ENCODE measurements at regions not wholly inside any gene's neighbourhood (a gene's known extent, or its start where the extent isn't known, plus 50 kb on each side); places are given as distances from the start of the nearest gene placed in this dataset.

GRCh38 chr9:127555840-127556820 is 55.9 kb upstream of the STXBP1 start:
- Histone ChIP-seq H3K4me1 (ENCODE audit: control insufficient read depth in 1 of 2, insufficient read depth in 2 of 2, low read length in 2 of 2) (peaks cover 63 to 74% of the 10 kb centered on the region in 2 experiments), H3K27me3 (ENCODE audit: insufficient read depth, low read length) (no peaks in the 10 kb centered on the region), H2AFZ (ENCODE audit: low read depth, low read length, poor library complexity, severe bottlenecking) (no peak overlapping the region), H3K9me3 (ENCODE audit: control insufficient read depth in 1 of 2, insufficient read depth in 1 of 2, low read depth in 1 of 2, low read length in 2 of 2) (no peaks in the 10 kb centered on the region), H3K9me2 (ENCODE audit: insufficient read depth) (no peaks in the 10 kb centered on the region), H3K9ac (ENCODE audit: low read length) (peak overlapping the region; percentile 65), H3K27ac (ENCODE audit: low read depth, low read length) (peak overlapping the region; percentile 79), H3K4me2 (ENCODE audit: low read length) (peak overlapping the region; percentile 65), H3K4me3 (replicated peaks in 1 of 2; ENCODE audit: low read depth in 1 of 2, low read length in 2 of 2) (no peak overlapping the region), H3K79me2 (ENCODE audit: insufficient read depth, low read length) (peaks cover 97% of the 10 kb centered on the region), H3K36me3 (ENCODE audit: control insufficient read depth in 1 of 2, insufficient read depth in 2 of 2, low read length in 2 of 2) (peaks cover 2 to 27% of the 10 kb centered on the region in 2 experiments; a peak in 2 of 4 replicates), H4K20me1 (ENCODE audit: insufficient read depth) (no peaks in the 10 kb centered on the region)
- intact Hi-C loops (cut with micrococcal nuclease), result no loop called here
- ChIA-PET RAD21 (ENCODE audit: low non-redundant PET in 1 of 2, low total read pairs in 2 of 2, uncharacterized antibody in 2 of 2, unreplicated experiment in 2 of 2) (interaction anchor here (0.6 to 0.8 kb wide), 2 partner anchors 10 to 520 kb away, joined by 3 read pairs; no protein-coding TSS in a partner anchor), CTCF (interaction anchor here (0.6 kb wide), 1 partner anchor 864 kb away, joined by 3 read pairs; no protein-coding TSS in a partner anchor), POLR2A (interaction anchor here (2.2 to 2.6 kb wide), 2 partner anchors 11 to 22 kb away, joined by 4 to 14 read pairs; no protein-coding TSS in a partner anchor)
- TSS peak; percentile 54 for BruUV-seq (replicated peaks)
- TF ChIP-seq TCF7L2 (IDR thresholded peaks at IDR 0.05; ENCODE audit: borderline replicate concordance, extremely low read depth, insufficient read depth, insufficient read length), result peak; percentile 77
- TF ChIP-seq, protein P1, sequence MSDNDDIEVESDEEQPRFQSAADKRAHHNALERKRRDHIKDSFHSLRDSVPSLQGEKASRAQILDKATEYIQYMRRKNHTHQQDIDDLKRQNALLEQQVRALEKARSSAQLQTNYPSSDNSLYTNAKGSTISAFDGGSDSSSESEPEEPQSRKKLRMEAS (IDR thresholded peaks at IDR 0.05), result no peak
- peak; percentile 68 for TF ChIP-seq POLR2AphosphoS5 (IDR thresholded peaks at IDR 0.05; ENCODE audit: low read depth, low read length)
- DNase-seq (ENCODE audit: low read depth, low spot score), result peak; percentile 80
- peak; percentile 88 for ATAC-seq

DNA sequence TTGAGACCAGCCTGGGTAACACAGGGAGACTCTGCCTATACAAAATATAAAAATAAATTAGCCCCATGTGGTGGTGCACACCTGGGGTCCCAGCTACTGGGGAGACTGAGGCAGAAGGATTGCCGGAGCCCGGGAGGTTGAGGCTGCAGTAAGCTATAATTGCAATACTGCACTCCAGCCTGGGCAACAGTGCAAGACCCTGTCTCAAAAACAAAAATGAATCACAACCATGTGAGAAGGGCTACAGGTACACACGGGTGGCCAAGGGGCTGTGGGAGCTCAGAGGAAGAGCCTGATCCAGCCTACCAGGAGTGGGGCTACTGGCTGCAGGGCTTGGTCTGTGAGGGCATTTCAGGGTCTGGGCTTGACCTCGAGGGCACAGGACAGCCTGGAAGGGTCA is 55.2 kb upstream of the STXBP1 start:
- no TSS peak for BruUV-seq (replicated peaks)
- H3K9ac ChIP-seq (ENCODE audit: low read length), result peak overlapping the region; percentile 32; the same call in 1 of the 2 replicates
- peak overlapping the region; percentile 65 for H3K4me2 ChIP-seq (ENCODE audit: low read length)
- peak overlapping the region; percentile 79 for H3K27ac ChIP-seq (ENCODE audit: low read depth, low read length)
- H3K9me2 ChIP-seq (ENCODE audit: insufficient read depth), result no peaks in the 10 kb centered on the region
- peaks cover 69 to 81% of the 10 kb centered on the region in 2 experiments for H3K4me1 ChIP-seq (ENCODE audit: control insufficient read depth in 1 of 2, insufficient read depth in 2 of 2, low read length in 2 of 2)
- TF ChIP-seq POLR2A (IDR thresholded peaks at IDR 0.05; ENCODE audit: borderline replicate concordance, extremely low read depth, insufficient read depth, insufficient read length) (no peak), ZFX (IDR thresholded peaks at IDR 0.05) (no peak), RAD21 (IDR thresholded peaks at IDR 0.05; ENCODE audit: low read depth) (no peak), SRF (IDR thresholded peaks at IDR 0.05; ENCODE audit: low read depth) (no peak)
- ChIA-PET POLR2A (interaction anchor here (2.2 to 2.6 kb wide), 2 partner anchors 10 to 21 kb away, joined by 4 to 14 read pairs; no protein-coding TSS in a partner anchor), CTCF (interaction anchor here (1.1 kb wide), 1 partner anchor 178 kb away, joined by 5 read pairs; the partner anchor contains the start of gene TOR2A), RAD21 (ENCODE audit: low non-redundant PET in 1 of 2, low total read pairs in 2 of 2, uncharacterized antibody in 2 of 2, unreplicated experiment in 2 of 2) (no interaction called here)
- H3K27me3 ChIP-seq (ENCODE audit: insufficient read depth, low read length), result no peaks in the 10 kb centered on the region
- H3K4me3 ChIP-seq (replicated peaks in 1 of 2; ENCODE audit: low read depth in 1 of 2, low read length in 2 of 2), result no peak overlapping the region
- intact Hi-C loops (cut with micrococcal nuclease), result no loop called here
- H3K9me3 ChIP-seq (ENCODE audit: control insufficient read depth in 1 of 2, insufficient read depth in 1 of 2, low read depth in 1 of 2, low read length in 2 of 2), result no peaks in the 10 kb centered on the region
- ATAC-seq (no peak), DNase-seq (ENCODE audit: low read depth, low spot score) (no peak)
- peaks cover 98% of the 10 kb centered on the region for H3K79me2 ChIP-seq (ENCODE audit: insufficient read depth, low read length)
- no peaks in the 10 kb centered on the region for H4K20me1 ChIP-seq (ENCODE audit: insufficient read depth)
- no peak overlapping the region for H2AFZ ChIP-seq (ENCODE audit: low read depth, low read length, poor library complexity, severe bottlenecking)
- peaks cover 2 to 27% of the 10 kb centered on the region in 2 experiments; a peak in 2 of 4 replicates for H3K36me3 ChIP-seq (ENCODE audit: control insufficient read depth in 1 of 2, insufficient read depth in 2 of 2, low read length in 2 of 2)
